ENCODE measurements at regions not wholly inside any gene's neighbourhood (a gene's known extent, or its start where the extent isn't known, plus 50 kb on each side); places are given as distances from the start of the nearest gene placed in this dataset.
"Not testable (repeated sequence)": the region's sequence is repeated elsewhere in the genome, so short reads cannot be mapped to it uniquely, and the experiment has no call there.

DNA sequence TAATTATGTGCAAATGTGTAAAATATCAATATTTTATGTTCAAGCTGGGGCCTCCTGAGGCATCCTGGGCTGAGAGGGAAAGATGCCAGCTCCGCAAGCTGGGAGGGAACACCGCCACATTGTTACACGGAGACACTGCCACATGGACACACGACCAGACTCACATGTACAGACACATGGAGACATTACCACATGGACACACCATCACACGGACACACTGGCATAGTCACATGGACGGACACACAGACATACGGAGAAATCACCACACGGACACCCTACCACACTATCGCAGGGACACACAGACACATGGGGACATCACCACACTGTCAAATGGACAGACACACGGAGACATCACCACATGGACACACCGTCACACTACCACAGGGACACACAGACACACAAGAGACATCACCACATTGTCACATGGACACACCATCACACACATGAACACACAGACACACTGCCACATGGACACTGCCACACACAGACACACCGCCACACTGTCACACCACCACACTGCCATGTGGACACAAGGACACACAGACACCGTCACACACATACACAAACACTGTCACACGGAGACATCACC is 117.6 kb downstream of the CCDC74A start:
- Histone ChIP-seq H3K79me2 (ENCODE audit: low read length) (no peaks in the 10 kb centered on the region), H3K27me3 (ENCODE audit: low read length) (no peaks in the 10 kb centered on the region), H3K4me3 (ENCODE audit: low read length) (no peak overlapping the region), H2AFZ (ENCODE audit: low read length) (no peak overlapping the region), H4K20me1 (ENCODE audit: insufficient read depth, low read depth, low read length) (no peaks in the 10 kb centered on the region), H3K9ac (ENCODE audit: low read length) (no peak overlapping the region), H3K9me3 (ENCODE audit: low read length) (no peaks in the 10 kb centered on the region), H3K9me2 (replicated peaks; ENCODE audit: insufficient read depth, low read length) (no peaks in the 10 kb centered on the region), H3K4me1 (ENCODE audit: low read length) (no peaks in the 10 kb centered on the region), H3K4me2 (ENCODE audit: low read depth, low read length, poor library complexity, severe bottlenecking) (no peak overlapping the region), H3K36me3 (ENCODE audit: insufficient read depth, low read length) (no peaks in the 10 kb centered on the region), H3K27ac (ENCODE audit: low read length) (no peak overlapping the region)
- no peak for DNase-seq

- not testable (repeated sequence) for H3K4me1 ChIP-seq (ENCODE audit: low read length); DNase-seq; H3K27me3 ChIP-seq (ENCODE audit: low read length); H2AFZ ChIP-seq (ENCODE audit: low read length); H3K4me2 ChIP-seq (ENCODE audit: low read depth, low read length, poor library complexity, severe bottlenecking); H3K4me3 ChIP-seq (ENCODE audit: low read length); H4K20me1 ChIP-seq (ENCODE audit: insufficient read depth, low read depth, low read length); H3K9me3 ChIP-seq (ENCODE audit: low read length); H3K36me3 ChIP-seq (ENCODE audit: insufficient read depth, low read length); H3K27ac ChIP-seq (ENCODE audit: low read length); H3K79me2 ChIP-seq (ENCODE audit: low read length); H3K9me2 ChIP-seq (replicated peaks; ENCODE audit: insufficient read depth, low read length); H3K9ac ChIP-seq (ENCODE audit: low read length)
These were observed 118.5 kb downstream of the CCDC74A start for GRCh38 chr2:131646220-131646619.

DNA sequence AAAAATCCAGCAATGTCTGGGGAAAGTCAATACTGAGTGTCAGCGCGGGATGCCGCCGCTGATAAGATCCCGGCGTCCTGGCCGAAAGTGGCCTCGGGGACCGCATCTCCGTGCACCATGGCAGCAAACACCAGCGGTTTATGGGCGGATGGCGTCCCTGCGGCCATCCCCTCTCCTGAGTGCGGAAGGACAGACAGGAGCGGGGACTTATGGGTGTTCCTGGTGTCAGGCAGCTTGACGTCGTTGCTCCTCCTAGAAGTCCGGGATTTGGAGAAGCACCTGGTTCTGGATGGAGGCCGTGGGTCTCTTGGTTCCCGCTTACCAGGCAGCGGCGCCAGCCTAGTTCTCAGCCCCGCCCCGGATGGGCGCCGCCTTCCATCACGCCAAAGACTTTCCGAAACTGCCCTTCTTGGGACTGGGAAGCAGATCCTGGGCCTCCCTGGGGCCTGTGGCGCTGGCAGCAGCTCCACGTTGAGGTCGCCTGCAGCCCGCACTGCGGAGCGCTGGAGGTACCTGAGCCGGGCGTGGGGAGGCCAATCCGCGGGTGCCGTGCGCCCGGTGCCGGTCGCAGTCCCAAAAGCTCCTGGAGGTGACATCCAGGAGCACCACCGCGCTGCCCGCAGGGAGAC is 119.1 kb downstream of the CCDC74A start:
- no peaks in the 10 kb centered on the region for H3K9me3 ChIP-seq (ENCODE audit: low read length)
- H3K4me3 ChIP-seq (ENCODE audit: low read length): no peak overlapping the region
- H4K20me1 ChIP-seq (ENCODE audit: insufficient read depth, low read depth, low read length): no peaks in the 10 kb centered on the region
- no peak for DNase-seq
- no peaks in the 10 kb centered on the region for H3K27me3 ChIP-seq (ENCODE audit: low read length)
- no peaks in the 10 kb centered on the region for H3K4me1 ChIP-seq (ENCODE audit: low read length)
- no peak overlapping the region for H3K4me2 ChIP-seq (ENCODE audit: low read depth, low read length, poor library complexity, severe bottlenecking)
- no peaks in the 10 kb centered on the region for H3K79me2 ChIP-seq (ENCODE audit: low read length)
- H3K9ac ChIP-seq (ENCODE audit: low read length): no peak overlapping the region
- no peaks in the 10 kb centered on the region for H3K9me2 ChIP-seq (replicated peaks; ENCODE audit: insufficient read depth, low read length)
- no peaks in the 10 kb centered on the region for H3K36me3 ChIP-seq (ENCODE audit: insufficient read depth, low read length)
- H3K27ac ChIP-seq (ENCODE audit: low read length): no peak overlapping the region
- H2AFZ ChIP-seq (ENCODE audit: low read length): no peak overlapping the region

DNA sequence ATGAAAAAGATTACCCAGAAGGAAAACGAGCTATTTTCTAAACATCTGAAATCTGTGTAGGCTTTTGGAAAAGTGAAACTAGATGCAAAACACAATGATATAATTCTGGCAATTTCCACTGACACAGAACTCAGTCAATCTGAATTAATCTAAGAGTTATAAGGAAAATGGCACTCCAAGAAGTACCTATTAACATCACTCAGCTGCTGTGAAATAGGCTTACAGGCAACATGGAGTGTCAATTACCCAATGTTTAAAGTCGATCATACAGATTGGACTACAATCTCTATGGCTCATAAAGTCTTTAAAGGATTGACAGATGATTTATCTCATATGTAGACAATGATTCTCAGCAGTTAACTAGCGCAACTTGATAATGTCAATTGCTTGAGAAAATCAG is 120.9 kb downstream of the CCDC74A start:
- not testable (repeated sequence) for H3K27ac ChIP-seq (ENCODE audit: low read length); H3K4me1 ChIP-seq (ENCODE audit: low read length); H2AFZ ChIP-seq (ENCODE audit: low read length); H3K36me3 ChIP-seq (ENCODE audit: insufficient read depth, low read length); H3K9me2 ChIP-seq (replicated peaks; ENCODE audit: insufficient read depth, low read length); DNase-seq; H4K20me1 ChIP-seq (ENCODE audit: insufficient read depth, low read depth, low read length); H3K9ac ChIP-seq (ENCODE audit: low read length); H3K27me3 ChIP-seq (ENCODE audit: low read length); H3K4me3 ChIP-seq (ENCODE audit: low read length); H3K79me2 ChIP-seq (ENCODE audit: low read length); H3K9me3 ChIP-seq (ENCODE audit: low read length); H3K4me2 ChIP-seq (ENCODE audit: low read depth, low read length, poor library complexity, severe bottlenecking)

GRCh38 chr2:131652246-131652645 is 124.6 kb downstream of the CCDC74A start:
- not testable (repeated sequence) for H2AFZ ChIP-seq (ENCODE audit: low read length); H3K9me3 ChIP-seq (ENCODE audit: low read length); H4K20me1 ChIP-seq (ENCODE audit: insufficient read depth, low read depth, low read length); H3K79me2 ChIP-seq (ENCODE audit: low read length); DNase-seq; H3K27ac ChIP-seq (ENCODE audit: low read length); H3K27me3 ChIP-seq (ENCODE audit: low read length); H3K36me3 ChIP-seq (ENCODE audit: insufficient read depth, low read length); H3K9ac ChIP-seq (ENCODE audit: low read length); H3K4me3 ChIP-seq (ENCODE audit: low read length); H3K4me2 ChIP-seq (ENCODE audit: low read depth, low read length, poor library complexity, severe bottlenecking); H3K4me1 ChIP-seq (ENCODE audit: low read length); H3K9me2 ChIP-seq (replicated peaks; ENCODE audit: insufficient read depth, low read length)

DNA sequence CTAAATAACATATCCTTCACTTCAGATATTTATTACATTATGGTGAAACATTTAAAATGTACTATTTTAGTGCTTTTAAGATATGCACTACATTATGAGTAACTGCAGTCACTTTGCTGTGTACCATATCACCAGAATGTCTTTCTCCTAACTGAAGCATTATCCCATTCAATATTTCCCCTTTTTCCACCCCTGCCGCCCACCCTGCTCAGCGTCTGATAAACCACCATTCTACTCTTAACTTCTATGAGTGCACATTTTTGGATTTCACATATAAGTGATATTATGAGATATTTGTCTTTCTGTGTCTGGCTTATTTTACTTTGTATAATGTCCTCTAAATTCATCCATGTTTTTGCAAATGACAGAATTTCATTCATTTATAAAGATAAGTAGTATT is 126.4 kb downstream of the CCDC74A start:
- H3K27me3 ChIP-seq (ENCODE audit: low read length); H3K9ac ChIP-seq (ENCODE audit: low read length); H3K9me2 ChIP-seq (replicated peaks; ENCODE audit: insufficient read depth, low read length); H3K79me2 ChIP-seq (ENCODE audit: low read length); H3K4me1 ChIP-seq (ENCODE audit: low read length); H4K20me1 ChIP-seq (ENCODE audit: insufficient read depth, low read depth, low read length); H3K9me3 ChIP-seq (ENCODE audit: low read length); H3K36me3 ChIP-seq (ENCODE audit: insufficient read depth, low read length); H3K27ac ChIP-seq (ENCODE audit: low read length); H3K4me3 ChIP-seq (ENCODE audit: low read length); DNase-seq; H2AFZ ChIP-seq (ENCODE audit: low read length); H3K4me2 ChIP-seq (ENCODE audit: low read depth, low read length, poor library complexity, severe bottlenecking): not testable (repeated sequence)

GRCh38 chr2:131656816-131657633 is 129.3 kb downstream of the CCDC74A start:
- H4K20me1 ChIP-seq (ENCODE audit: insufficient read depth, low read depth, low read length): no peaks in the 10 kb centered on the region
- no peak overlapping the region for H3K9ac ChIP-seq (ENCODE audit: low read length)
- H3K4me1 ChIP-seq (ENCODE audit: low read length): no peaks in the 10 kb centered on the region
- no peak overlapping the region for H3K27ac ChIP-seq (ENCODE audit: low read length)
- no peak overlapping the region for H3K4me3 ChIP-seq (ENCODE audit: low read length)
- DNase-seq: no peak
- no peak overlapping the region for H3K4me2 ChIP-seq (ENCODE audit: low read depth, low read length, poor library complexity, severe bottlenecking)
- H3K27me3 ChIP-seq (ENCODE audit: low read length): no peaks in the 10 kb centered on the region
- H3K9me3 ChIP-seq (ENCODE audit: low read length): no peaks in the 10 kb centered on the region
- H3K36me3 ChIP-seq (ENCODE audit: insufficient read depth, low read length): no peaks in the 10 kb centered on the region
- no peak overlapping the region for H2AFZ ChIP-seq (ENCODE audit: low read length)
- no peaks in the 10 kb centered on the region for H3K79me2 ChIP-seq (ENCODE audit: low read length)
- H3K9me2 ChIP-seq (replicated peaks; ENCODE audit: insufficient read depth, low read length): no peaks in the 10 kb centered on the region

DNA sequence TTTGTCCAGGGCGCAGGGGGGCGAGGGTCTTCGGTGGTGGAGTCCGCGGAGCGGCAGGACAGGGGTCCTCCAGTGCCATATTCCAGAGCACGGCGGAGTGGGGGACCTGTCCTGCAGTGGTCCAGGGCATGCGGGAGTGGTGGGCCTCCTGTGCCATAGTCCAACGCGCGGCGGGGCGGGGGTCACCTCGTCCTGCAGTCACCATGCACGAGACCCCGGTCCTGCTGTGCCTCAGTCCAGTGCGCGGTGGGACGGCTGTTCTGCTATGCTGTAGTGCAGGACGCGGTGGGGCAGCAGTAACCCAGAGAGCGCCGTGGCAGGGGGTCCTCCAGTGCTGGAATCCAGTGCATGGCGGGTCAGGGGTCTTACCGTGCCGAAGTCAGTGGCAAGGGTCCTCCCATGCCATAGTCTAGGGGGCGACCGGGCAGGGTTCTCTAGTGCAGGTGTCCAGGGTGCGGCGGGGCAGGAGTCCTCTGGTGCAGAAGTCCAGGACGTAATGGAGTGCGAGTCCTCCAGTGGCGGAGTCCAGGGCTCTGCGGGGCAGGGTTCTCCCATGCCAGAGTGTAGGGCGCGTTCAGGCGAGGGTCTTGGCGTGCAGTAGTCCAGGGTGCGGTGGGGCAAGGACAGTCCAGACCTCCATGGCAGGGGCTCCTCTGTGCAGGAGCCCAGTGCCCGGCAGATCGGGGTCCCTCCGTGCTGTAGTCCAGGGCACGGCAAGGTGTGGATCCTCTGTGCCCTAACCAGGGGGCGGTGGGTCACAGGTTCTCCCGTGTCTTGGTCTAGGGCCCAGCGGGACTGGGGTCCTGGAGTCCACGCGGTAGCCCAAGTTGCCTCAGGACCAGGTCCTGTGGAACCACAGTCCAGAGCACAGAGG is 130.4 kb downstream of the CCDC74A start:
- no peak for DNase-seq
- no peak overlapping the region for H3K4me3 ChIP-seq (ENCODE audit: low read length)
- no peaks in the 10 kb centered on the region for H3K9me2 ChIP-seq (replicated peaks; ENCODE audit: insufficient read depth, low read length)
- no peak overlapping the region for H2AFZ ChIP-seq (ENCODE audit: low read length)
- H3K9me3 ChIP-seq (ENCODE audit: low read length): no peaks in the 10 kb centered on the region
- H3K4me2 ChIP-seq (ENCODE audit: low read depth, low read length, poor library complexity, severe bottlenecking): no peak overlapping the region
- H3K4me1 ChIP-seq (ENCODE audit: low read length): peaks cover under 1% of the 10 kb centered on the region
- H3K27me3 ChIP-seq (ENCODE audit: low read length): no peaks in the 10 kb centered on the region
- H4K20me1 ChIP-seq (ENCODE audit: insufficient read depth, low read depth, low read length): no peaks in the 10 kb centered on the region
- H3K27ac ChIP-seq (ENCODE audit: low read length): no peak overlapping the region
- no peaks in the 10 kb centered on the region for H3K36me3 ChIP-seq (ENCODE audit: insufficient read depth, low read length)
- no peak overlapping the region for H3K9ac ChIP-seq (ENCODE audit: low read length)
- no peaks in the 10 kb centered on the region for H3K79me2 ChIP-seq (ENCODE audit: low read length)
